Heart left ventricle (tissue), 16 donors: ENCODE measurements at regions not wholly inside any gene's neighbourhood (a gene's known extent, or its start where the extent isn't known, plus 50 kb on each side); places are given as distances from the start of the nearest gene placed in this dataset.

Experiments
- ATAC-seq, 4 donors: fragments of 200-7000 bp; cut with Tn5 transposase; one replicate each; pipeline ENCODE4 v1.9.1; 2020 to 2022; ENCODE audit warnings: moderate library complexity in 4 of 4, mild to moderate bottlenecking in 3 of 4, moderate number of reproducible peaks in 1 of 4
- DNase-seq, 5 donors: peaks; one replicate each; pipeline ENCODE4 v3.0.0-alpha.2; 2020
- H3K27ac ChIP-seq, 12 donors: fragments of 200-600 bp; sonication (generic) in 4 of 12; one replicate each; pipeline versions ENCODE4 v1.5.0 to v1.8.0; 2016 to 2022; ENCODE audit warnings: mild to moderate bottlenecking in 2 of 12
- H3K27me3 ChIP-seq, 9 donors: fragments of 200-600 bp; sonication (generic) in 2 of 9; one replicate each; pipeline versions ENCODE4 v1.5.1 to v1.8.0; 2016 to 2022; ENCODE audit warnings: mild to moderate bottlenecking in 3 of 9
- H3K36me3 ChIP-seq, 9 donors: fragments of 200-600 bp; sonication (generic) in 2 of 9; one replicate each; pipeline versions ENCODE4 v1.5.0 to v1.8.0; 2018 to 2022; ENCODE audit warnings: mild to moderate bottlenecking in 2 of 9
- H3K4me1 ChIP-seq, 12 donors: fragments of 200-600 bp; sonication (generic) in 4 of 12; one replicate each; pipeline versions ENCODE4 v1.5.0 to v1.8.0; 2016 to 2022; ENCODE audit warnings: mild to moderate bottlenecking in 3 of 12
- H3K4me3 ChIP-seq, 12 donors: fragments of 200-600 bp; sonication (generic) in 4 of 12; one replicate each; pipeline versions ENCODE4 v1.5.0 to v1.8.0; 2017 to 2022; ENCODE audit warnings: mild to moderate bottlenecking in 9 of 12, moderate library complexity in 4 of 12
- H3K9me3 ChIP-seq, 12 donors: fragments of 200-600 bp; sonication (generic) in 4 of 12; one replicate each; pipeline versions ENCODE4 v1.5.0 to v1.8.0; 2016 to 2022; ENCODE audit warnings: mild to moderate bottlenecking in 1 of 12
- POLR2A ChIP-seq, 2 donors: fragments of 450-650 bp; IDR thresholded peaks; one replicate each; pipeline ENCODE4 v1.6.1; 2017; ENCODE audit warnings: antibody characterized with exemption in 2 of 2, mild to moderate bottlenecking in 2 of 2, moderate library complexity in 2 of 2
- WGBS, 4 donors: extraction: QIAGEN DNeasy Blood & Tissue Kit in 2 of 4; methylation state at CpG; one replicate each; pipeline versions ENCODE4 v1.1.5 to v1.1.7; 2013 to 2018; 5-methylcytosine and 5-hydroxymethylcytosine counted together
- intact Hi-C, 10 donors: fragments of 100-400 bp; cut with DNase I; formaldehyde crosslinking; loops; one replicate each; pipeline versions ENCODE4 v1.11.1 to v1.14.2; 2022
- TF ChIP-seq, protein P1 (sequence below), 12 donors: fragments of 200-600 bp; sonication (generic) in 4 of 12; IDR thresholded peaks; one replicate each; pipeline versions ENCODE4 v1.5.0 to v1.8.0; 2018 to 2022; ENCODE audit warnings: antibody characterized with exemption in 12 of 12, mild to moderate bottlenecking in 5 of 12
- donor health status: ischemic (EF 13 %, LVEDD 7.1; RV severe dilation, severe dysfunction).
- donor health status: healthy with polysubstance abuse.
- donor health status: DM: no; HTN: yes; CAD: no.
- donor health status: DM: no; HTN: no; CAD: no.
- donor health status: ischemic (EF 25% LVEDD 6.9; RV normal size, moderate dysfunction).
- donor health status: ischemic (EF 25% LVEDD 5.7; RV mildly dilated, moderate dysfunction).
- donor health status: healthy.
- donor health status: DM: yes; HTN: yes; CAD: no.
- donor health status: ischemic (EF 35%, LVEDD 5.7; RV mildly dilated, moderate dysfunction).
- donor health status: nonischemic (EF 11% LVEDD 7.7; RV severe dilation, severe dysfunction).
- donor health status: DM: yes; HTN: yes; CAD: no.
- donor health status: PGD.
- donor health status: ischemic (EF 29% LVEDD 5.4; RV normal size, mild dysfunction).
- donor health status: nonischemic (EF 23%, LVEDD 6.1; RV moderate dilation, normal function).

DNA sequence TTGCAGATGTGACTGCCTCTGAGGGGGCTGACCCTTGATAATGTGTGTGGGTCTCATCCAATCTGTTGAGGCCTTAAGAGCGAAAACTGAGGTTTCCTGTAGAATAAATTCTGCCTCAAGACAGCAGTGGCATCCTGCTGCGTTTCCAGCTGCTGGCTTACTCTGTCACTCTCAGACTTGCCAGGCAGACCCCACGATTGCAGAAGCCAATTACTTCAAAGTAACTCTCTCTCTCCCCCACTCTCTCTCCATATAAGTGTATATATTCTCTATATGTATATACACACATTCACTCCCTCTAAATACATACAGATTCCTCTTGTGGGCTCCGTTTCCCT, 152.5 kb upstream of the ALKAL2 start:
- H3K27ac ChIP-seq = no peak overlapping the region
- H3K27me3 ChIP-seq = peaks cover 0 to 21% (median 4%) of the 10 kb centered on the region in 9 donors
- H3K4me1 ChIP-seq = no peaks in the 10 kb centered on the region
- H3K4me3 ChIP-seq = no peak overlapping the region
- ATAC-seq (no peak), DNase-seq (no peak)
- no peaks in the 10 kb centered on the region for H3K9me3 ChIP-seq
- no peaks in the 10 kb centered on the region for H3K36me3 ChIP-seq
- WGBS, 4 donors = 58 to 76% (median 62%) methylated on average over 4 of the region's 4 CpGs
- TF ChIP-seq, protein P1, sequence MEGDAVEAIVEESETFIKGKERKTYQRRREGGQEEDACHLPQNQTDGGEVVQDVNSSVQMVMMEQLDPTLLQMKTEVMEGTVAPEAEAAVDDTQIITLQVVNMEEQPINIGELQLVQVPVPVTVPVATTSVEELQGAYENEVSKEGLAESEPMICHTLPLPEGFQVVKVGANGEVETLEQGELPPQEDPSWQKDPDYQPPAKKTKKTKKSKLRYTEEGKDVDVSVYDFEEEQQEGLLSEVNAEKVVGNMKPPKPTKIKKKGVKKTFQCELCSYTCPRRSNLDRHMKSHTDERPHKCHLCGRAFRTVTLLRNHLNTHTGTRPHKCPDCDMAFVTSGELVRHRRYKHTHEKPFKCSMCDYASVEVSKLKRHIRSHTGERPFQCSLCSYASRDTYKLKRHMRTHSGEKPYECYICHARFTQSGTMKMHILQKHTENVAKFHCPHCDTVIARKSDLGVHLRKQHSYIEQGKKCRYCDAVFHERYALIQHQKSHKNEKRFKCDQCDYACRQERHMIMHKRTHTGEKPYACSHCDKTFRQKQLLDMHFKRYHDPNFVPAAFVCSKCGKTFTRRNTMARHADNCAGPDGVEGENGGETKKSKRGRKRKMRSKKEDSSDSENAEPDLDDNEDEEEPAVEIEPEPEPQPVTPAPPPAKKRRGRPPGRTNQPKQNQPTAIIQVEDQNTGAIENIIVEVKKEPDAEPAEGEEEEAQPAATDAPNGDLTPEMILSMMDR (IDR thresholded peaks at IDR 0.05) = no peak
- no peak for TF ChIP-seq POLR2A (IDR thresholded peaks at IDR 0.05)
- intact Hi-C loops = no loop called here

DNA sequence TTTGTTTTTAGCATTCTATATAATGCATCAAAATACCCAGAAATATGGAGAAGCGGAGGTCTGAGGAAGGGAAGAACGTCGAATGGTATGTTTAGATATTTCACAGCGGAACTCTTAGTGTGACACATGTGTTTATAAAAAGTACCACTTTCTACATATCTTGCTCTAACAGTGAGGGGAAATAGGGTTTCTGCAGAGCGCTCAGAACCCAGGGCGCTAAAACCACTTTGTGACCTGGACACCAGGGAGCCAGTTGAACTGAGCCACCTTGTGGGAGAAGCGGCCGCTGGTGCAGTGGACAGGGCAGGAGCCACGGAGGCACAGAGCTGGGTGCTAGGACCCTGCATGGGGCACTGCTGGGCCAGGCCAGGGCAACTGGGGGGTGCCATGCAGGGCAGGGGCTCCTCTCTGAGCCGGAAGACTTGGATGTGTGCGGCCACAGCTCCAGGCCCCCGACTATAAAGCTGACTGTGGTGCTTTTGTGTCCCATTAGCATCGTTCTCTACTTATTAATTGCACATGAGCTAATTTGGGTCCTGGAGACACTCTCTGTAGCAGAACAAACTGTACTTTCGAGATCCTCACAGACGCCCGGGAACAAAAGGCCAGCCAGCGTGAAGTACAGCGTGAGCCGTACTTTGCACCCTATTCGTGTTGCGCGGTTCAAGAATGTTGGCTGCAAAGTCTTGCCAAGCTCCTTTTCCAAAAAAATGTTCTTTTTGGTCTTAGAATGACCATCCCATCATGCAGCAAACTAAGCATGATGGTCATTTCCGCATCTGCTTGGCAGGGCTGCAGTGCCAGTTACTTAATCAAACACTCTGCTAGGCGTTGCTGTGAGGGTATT, 151.9 kb upstream of the ALKAL2 start:
- intact Hi-C loops = no loop called here
- TF ChIP-seq, protein P1 (IDR thresholded peaks at IDR 0.05) = no peak
- TF ChIP-seq POLR2A (IDR thresholded peaks at IDR 0.05) = no peak
- no peaks in the 10 kb centered on the region for H3K9me3 ChIP-seq
- H3K27ac ChIP-seq = no peak overlapping the region
- DNase-seq = no peak
- H3K27me3 ChIP-seq = peaks cover 0 to 21% (median under 1%) of the 10 kb centered on the region in 9 donors
- no peak for ATAC-seq
- H3K36me3 ChIP-seq = no peaks in the 10 kb centered on the region
- H3K4me3 ChIP-seq = no peak overlapping the region
- H3K4me1 ChIP-seq = no peaks in the 10 kb centered on the region
- 86 to 88% (median 86%) methylated on average over 24 of the region's 24 CpGs for WGBS, 4 donors

DNA sequence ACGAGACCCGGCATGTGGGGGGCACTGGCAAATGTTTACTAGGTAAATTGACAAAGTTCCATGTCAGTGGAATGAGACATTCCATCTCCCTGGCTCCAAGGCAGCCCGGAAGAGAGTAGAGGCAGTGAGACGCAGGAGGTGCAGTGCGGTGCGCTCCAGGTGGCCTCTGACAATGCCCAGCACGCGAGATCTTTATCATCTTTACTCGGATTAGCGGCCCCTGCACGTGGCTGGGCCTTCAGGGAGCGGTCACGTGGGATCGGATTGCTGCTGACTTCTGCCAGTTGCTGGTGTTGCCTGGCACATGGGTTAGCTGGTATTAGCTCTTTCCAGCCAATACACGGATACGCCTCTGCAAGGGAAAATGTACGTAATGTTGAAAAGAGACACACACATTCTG, 151.2 kb upstream of the ALKAL2 start:
- DNase-seq (no peak), ATAC-seq (no peak)
- no peak overlapping the region for H3K27ac ChIP-seq
- no peaks in the 10 kb centered on the region for H3K36me3 ChIP-seq
- no peak overlapping the region for H3K4me3 ChIP-seq
- peaks cover 0 to 21% (median 0%) of the 10 kb centered on the region in 9 donors for H3K27me3 ChIP-seq
- WGBS, 4 donors = 71 to 78% (median 72%) methylated on average over 17 of the region's 17 CpGs
- intact Hi-C loops = no loop called here
- no peaks in the 10 kb centered on the region for H3K4me1 ChIP-seq
- TF ChIP-seq, protein P1 (IDR thresholded peaks at IDR 0.05) = no peak
- no peak for TF ChIP-seq POLR2A (IDR thresholded peaks at IDR 0.05)
- no peaks in the 10 kb centered on the region for H3K9me3 ChIP-seq

DNA sequence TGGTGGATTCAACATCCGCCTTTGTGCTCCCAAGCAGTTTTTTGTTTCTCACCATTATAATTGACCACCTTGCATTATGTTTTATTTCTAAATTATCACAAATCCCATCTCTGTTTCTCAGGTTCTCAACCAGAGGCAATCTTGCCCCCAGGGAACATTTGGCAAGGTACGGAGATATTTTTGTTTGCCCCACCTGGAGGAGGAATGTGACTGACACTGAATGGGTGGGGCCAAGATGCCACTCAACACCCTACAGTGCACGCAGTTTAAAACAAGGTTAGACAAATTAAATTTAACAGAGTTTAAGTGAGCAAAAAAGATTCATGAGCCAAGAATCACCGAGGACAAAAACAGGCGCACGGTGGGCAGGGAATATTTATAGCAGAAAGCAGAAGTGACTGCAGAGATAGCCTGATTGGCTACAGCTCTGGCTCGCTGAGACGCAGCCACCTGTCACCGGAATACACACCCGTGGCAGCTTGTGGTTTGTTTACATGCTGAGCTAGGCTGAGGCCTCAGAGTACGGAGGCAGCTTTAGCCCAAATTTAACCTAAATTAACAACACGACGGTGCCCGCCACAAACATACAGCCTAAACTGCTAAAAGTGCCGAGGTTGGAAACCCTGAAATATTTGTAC, 150.0 kb upstream of the ALKAL2 start:
- H3K9me3 ChIP-seq = no peaks in the 10 kb centered on the region
- H3K27me3 ChIP-seq = peaks cover 0 to 21% (median 0%) of the 10 kb centered on the region in 9 donors
- DNase-seq (no peak), ATAC-seq (no peak)
- no peaks in the 10 kb centered on the region for H3K36me3 ChIP-seq
- intact Hi-C loops = no loop called here
- H3K27ac ChIP-seq = peak overlapping the region in 1 of 12 donors; percentile 55
- peak overlapping the region in 1 of 12 donors; percentile 30 for H3K4me3 ChIP-seq
- H3K4me1 ChIP-seq = no peaks in the 10 kb centered on the region
- TF ChIP-seq, protein P1 (IDR thresholded peaks at IDR 0.05) = no peak
- TF ChIP-seq POLR2A (IDR thresholded peaks at IDR 0.05) = no peak
- 47 to 59% (median 54%) methylated on average over 15 of the region's 15 CpGs for WGBS, 4 donors
